HG03439 (cell line): ENCODE measurements at regions not wholly inside any gene's neighbourhood (a gene's known extent, or its start where the extent isn't known, plus 50 kb on each side); places are given as distances from the start of the nearest gene placed in this dataset.
"Not testable (repeated sequence)": the region's sequence is repeated elsewhere in the genome, so short reads cannot be mapped to it uniquely, and the experiment has no call there.

Source experiments
- ATAC-seq: cut with Tn5 transposase; IDR thresholded peaks from one replicate; pipeline ENCODE4 v1.9.1; 2021; ENCODE audit warnings: mild to moderate bottlenecking, moderate library complexity; ENCODE audit not compliant: unreplicated experiment

DNA sequence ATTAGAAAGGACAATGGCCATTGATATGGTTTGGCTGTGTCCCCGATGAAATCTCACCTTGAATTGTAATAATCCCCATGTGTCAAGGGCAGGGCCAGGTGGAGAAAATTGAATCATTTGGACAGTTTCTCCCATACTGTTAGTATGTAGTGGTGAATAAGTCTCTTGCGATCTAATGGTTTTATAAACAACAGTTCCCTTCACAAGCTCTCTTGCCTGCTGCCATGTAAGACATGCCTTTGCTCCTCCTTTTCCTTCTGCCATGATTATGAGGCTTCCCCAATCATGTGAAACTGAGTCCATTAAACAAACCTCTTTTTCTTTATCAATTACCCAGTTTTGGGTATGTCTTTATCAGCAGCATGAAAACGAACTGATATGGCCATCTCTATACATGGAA lies 302.7 kb downstream of the SFMBT2 start:
- no peak for ATAC-seq

DNA sequence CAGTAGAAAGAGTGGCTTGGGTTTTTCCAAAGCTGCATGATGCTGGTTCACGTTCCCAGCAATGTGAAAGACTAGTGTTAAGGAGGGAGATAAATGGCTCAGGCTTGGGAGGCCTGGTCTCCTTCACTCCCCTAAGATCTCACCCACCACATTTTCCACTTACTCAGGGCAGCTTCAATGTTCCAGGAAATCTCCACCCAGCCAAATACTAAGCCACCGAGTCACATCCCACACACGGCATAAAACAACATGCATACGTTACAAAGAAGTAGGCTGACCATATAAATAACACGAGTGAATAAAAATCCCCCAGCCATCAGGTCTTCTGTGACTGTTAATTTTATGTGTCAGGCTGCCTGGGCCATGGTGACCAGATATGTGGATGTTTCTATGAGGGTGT lies 303.5 kb downstream of the SFMBT2 start:
- no peak for ATAC-seq

DNA sequence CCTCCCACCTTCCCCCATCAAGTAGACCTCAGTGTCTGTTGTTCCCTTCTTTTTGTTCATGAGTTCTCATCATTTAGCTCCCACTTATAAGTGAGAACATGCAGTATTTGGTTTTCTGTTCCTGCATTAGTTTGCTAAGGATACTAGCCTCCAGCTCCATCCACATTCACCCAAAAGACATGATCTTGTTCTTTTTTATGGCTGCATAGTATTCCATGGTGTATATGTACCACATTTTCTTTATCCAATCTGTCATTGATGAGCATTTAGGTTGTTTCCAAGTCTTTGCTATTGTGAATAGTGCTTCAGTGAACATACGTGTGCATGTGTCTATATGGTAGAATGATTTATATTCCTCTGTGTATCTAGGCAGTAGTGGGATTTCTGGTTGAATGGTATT lies 306.5 kb downstream of the SFMBT2 start:
- not testable (repeated sequence) for ATAC-seq

DNA sequence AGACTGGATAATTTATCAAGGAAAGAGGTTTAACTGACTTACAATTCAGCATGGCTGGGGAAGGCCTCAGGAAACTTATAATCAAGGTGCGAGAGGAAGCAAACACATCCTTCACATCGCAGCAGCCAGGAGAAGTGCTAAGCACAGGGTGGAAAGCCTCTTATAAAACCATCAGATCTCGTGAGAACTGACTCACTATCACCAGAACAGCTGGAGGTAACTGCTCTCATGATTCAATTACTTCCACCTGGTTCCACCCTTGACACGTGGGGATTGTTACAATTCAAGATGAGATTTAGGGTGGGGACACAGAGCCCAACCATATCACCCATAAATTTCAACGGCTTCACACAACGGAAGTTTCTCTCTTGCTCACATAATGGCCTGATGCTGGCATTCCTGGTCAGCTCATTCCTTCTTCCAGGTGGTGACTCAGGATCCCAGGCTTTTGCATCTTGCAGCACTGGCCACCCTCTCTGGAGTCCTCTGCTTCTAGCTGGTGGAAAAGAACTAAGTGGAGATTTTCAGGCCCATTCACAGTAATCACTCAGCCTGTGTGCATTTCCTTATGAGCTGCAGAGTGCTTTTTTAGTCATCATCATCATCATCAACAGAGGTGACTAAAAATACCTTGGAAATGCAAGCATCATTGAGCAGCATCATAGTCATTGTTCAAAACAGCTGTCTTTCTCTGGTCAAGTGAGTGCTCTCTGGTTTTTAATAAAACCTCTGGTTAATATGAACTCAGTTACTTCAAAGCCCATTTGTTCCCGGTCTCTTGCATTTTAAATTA lies 308.1 kb downstream of the SFMBT2 start:
- ATAC-seq: no peak

DNA sequence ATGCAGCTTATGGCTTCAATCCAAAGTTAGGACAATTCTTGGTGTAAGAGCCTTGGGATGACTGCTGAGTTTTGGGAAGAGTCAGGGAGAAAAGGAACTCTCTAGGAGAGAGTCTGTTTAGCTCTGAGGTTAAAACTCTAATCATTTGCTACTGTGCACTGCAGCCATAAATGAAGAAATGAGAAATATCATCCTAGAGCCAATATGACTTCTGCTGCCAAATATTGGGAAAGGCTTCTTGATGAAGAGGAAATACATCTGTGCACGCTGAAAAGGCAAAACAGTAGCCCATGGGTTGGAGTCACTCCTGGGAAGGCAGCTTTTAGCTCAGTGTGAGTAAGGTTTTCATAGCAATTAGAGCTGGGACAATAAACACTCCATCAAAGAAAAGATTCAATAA lies 308.8 kb downstream of the SFMBT2 start:
- no peak for ATAC-seq

DNA sequence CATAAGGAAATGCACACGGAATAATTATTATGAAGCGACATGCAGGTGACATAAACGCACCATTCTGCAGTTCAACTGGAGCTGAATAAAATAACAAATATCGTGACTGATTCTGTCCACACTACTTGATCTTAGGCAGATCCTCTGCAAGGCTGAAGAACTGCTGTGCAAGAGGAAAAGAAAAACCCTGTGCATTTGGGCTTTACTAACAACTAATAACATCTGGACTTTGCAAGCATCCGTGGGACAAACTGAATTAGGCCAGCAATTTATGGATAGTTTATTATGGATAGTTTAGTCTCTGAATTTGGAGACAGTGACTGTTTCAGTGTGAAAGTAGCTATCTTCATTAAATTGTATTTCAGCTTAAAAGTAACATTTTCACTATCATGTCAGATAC lies 309.4 kb downstream of the SFMBT2 start:
- ATAC-seq: no peak

DNA sequence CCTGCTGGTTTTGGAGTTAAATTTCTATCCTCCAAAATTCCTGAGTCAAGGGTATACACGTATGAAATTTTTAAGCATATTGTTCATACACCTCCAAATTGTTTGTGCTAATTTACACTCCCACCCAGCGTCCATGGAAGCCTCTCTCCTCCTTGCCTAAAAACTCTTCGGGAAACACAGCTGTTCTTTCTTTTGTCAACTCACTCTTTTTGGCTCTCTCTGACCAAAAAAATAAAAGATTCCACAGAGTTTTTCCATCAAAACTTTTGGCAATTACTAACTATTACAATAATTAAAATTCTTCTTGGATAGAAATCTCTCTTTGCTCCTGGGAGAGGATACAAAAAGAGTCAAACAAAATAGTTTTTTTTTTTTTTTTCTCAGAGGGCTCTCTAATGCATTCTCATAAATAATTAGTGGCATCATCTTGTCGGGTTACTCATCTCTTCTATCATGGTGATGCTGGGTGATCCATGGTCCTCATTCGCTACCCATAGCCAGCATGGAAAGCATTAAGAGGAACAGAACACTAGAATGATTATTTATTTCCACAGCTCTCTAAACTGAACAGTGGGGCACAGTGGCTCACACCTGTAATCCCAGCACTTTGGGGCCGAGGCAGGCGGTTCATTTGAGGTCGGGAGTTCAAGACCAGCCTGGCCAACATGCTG lies 310.7 kb downstream of the SFMBT2 start:
- no peak for ATAC-seq

DNA sequence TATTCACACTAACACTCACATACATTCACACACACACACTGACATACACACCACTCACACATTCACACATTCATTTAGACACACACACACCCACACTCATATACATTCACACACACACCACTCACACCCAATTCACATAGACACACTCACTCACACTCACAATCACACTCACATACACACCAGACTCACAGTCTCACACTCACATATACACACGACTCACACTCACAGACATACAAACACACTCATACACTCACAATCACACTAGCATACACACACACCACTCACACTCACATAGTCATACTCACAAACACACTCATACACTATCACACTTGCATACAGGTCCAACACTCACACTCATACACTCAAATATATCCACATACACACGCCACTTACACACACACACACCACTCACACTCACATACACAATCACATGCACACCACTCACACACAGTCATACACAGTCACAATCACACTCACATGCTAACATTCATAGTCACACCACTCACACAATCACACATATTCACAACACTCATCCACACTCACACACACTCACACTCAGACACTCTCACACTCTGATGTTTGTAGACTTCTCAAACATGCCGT lies 312.6 kb downstream of the SFMBT2 start:
- ATAC-seq: no peak

DNA sequence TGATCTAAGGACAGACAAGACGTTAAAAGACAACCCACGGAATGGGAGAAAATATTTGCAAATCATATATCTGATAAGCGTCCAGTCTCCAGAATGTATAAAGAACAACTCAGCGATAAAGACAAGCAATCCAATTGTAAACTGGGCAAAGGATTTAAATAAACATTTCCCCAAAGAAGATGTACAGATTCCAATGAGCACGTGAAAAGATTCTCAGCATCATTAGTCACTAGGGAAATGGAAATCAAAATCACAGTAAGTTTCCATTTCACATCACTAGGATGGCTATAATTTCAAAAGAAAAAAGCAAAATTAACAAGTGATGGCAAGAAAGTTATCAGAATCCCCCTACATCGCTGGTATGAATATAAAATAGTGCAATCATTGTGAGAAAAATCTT lies 316.1 kb downstream of the SFMBT2 start:
- ATAC-seq: no peak

DNA sequence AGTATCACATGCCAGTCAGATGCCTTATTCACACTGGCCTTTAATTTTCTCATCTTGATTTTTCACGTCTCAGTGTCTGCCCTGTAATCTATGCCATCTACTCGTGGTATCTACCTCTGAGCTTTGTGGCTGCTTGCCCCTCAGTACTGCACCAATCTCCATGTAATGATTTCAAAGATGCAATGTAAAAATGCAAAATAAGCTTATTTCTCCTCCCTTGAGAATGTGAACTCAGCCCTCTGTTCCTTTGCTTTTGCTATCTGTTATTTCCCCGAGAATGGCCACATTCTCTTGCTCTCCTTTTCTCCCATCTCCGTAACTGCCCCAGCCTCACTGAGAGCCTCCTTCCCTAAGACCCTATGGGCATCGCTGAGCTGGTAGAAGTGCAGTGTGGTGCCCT lies 317.5 kb downstream of the SFMBT2 start:
- no peak for ATAC-seq

DNA sequence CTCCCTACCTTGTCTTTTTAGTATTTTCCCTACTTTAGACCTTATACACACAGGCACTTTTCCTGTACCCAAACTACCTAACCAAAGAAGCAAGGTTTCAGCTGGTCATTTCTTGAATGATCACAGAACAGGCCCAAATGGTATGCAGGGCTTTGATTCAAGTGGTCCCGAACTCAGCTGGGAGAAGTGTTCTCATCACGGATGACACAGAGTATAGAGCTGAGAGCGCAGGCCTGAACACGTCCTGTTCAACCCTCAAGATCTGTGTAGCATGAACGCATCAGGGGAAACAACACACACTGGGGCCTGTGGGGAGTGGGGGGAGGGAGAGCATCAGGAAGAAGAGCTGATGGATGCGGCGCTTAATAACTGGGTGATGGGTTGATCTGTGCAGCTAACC lies 318.2 kb downstream of the SFMBT2 start:
- no peak for ATAC-seq

DNA sequence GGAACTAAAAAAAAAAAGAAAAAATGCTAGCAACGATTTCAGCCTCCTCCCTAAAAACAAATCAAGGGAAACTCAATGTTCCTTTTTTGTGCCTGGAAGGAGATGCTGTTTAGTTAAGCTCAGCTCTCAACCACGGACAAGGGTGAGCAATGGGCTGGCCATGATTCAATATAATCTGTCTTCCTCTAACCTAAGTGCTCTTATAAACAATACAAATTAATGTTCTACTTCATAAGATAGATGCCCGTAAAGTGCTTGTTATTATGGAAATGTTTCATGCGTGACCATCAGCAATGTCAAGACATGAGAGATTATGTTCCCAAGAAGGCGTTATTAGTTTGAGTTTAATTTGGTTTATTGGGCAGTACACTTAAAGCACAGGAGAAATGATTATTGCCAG lies 320.3 kb downstream of the SFMBT2 start:
- ATAC-seq: no peak

DNA sequence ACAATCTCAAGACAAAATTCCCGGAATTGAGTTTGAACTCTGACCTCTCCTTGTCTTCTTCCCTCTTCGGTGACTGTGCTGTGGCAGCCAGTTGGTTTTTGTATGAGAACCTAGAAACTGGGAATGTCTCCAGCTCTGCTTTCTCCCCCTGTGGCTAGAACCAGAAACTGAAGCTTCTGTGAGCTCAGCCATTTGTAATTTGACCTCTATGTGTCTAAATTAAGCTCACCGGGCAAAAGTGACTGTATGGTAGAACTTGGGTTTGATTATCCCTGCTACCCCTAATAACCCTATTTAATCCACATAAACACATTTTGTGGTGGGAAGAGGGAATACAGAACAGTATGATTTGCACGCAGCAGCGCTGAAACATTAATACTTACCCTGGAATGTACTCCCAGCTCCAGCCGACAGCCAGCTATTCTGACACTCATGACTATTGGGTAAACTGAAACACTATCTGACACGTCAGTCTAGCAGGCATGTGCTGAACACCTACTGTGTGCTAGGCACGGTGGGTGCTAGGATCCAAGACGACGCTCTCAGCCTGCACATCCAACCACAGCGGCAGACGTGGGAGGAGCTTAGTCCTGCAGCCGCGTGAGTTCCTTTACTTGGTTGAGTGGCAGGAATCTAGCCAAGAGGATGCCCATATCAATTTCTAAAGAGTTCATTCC lies 324.8 kb downstream of the SFMBT2 start:
- no peak for ATAC-seq

DNA sequence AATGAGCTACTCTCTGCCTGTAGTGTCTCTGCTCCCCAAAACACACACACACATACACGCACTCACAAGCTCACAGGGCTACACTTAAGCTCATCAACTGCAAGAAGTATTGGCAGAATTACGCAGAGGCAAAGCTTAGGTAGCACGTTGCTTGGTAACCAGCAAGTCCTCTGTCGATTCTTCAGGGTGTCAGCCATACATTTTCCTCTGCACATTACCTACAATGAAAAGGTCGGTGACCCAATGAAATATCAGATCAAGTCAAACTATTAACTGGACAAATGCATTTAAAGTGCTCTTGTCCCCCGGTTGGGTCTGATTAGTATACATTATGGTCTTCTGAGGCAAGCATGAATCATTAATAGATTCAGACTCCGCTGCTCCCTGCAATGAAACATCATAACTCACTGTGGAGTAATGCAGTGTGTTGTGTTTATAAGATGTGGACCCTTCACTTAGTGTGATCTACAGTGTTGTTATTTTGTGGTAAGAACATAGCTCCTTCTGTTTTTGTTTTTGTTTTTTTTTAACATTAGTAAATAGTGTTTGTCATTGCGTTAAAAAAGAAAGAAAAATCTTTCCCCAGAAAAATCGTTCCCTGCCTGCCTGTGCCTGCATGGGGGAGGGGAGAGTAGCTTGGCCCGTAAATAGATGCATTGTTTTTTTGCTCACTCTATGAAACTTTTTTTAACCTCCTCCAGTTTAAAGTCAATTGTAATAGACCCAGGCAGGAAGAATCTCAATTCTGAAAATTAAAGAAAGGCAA lies 325.5 kb downstream of the SFMBT2 start:
- no peak for ATAC-seq

DNA sequence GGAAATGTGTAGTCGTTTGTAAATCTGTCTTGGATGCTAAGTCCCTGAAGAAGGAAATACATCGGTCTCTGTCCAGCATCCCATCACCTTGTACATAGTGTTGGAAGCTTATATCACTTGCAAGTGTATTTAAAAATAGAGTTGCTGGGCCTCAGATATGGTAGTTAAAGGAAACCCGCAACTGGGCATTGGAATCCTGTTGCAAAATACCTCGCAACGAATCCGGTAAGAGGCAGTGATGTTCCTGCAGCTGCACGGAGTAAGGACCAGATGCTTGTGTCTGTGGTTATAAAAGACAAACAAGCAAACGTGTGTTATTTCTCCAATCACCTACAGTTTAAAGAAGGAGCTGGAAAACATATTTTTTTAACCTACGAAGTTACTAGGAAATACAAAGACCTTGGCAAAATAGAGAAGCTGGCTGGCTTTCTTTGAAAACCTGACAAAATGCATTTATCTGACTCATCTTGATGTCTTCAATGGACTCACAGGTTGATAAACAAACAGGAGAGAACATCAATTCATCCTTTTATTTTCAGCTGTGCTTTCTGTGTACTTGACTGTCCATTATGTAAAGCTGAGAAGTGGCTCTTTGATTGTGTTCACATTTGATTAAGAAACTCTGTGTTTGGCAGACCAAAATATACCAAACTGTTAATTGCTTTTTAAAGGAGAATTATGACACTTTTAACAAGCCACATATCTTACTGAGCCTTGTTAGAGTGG lies 326.4 kb downstream of the SFMBT2 start:
- no peak for ATAC-seq

DNA sequence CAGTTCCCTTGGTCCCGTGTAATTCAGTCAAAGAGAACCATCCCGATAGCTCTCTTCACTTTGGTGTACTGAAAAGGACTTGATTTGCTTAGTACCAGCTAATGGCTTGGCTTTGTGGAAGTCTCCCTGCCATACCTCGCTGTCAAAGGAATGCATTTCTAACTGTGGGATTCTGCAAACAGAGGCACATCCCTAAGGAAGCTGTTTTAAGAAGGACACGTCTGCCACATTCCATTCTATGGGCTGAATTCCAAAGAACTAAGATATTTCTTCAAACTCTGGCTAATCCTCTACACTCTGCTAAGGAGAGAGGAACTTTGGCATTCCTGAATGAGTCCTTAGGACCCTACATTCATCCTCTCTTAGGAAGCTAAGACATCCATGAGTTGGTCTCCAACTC lies 327.9 kb downstream of the SFMBT2 start:
- no peak for ATAC-seq

DNA sequence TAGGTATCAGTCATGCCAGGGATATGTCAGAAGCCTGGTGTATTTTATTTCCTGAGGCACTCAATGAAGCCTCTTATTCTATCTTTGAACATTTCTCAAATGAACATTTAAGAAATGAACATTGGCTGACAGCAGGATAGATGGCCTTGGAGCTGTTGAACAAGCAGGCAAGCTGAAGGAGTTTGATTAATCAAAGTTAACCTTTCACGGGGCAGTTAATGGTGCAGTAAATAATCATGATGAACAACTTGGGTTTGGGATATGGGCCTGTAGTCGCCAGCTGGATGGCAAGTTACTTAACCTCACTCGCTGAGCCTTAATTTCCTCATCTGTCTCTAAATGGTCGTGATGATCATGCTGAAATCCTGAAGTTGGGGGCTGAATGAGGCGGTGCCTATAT lies 333.0 kb downstream of the SFMBT2 start:
- no peak for ATAC-seq

DNA sequence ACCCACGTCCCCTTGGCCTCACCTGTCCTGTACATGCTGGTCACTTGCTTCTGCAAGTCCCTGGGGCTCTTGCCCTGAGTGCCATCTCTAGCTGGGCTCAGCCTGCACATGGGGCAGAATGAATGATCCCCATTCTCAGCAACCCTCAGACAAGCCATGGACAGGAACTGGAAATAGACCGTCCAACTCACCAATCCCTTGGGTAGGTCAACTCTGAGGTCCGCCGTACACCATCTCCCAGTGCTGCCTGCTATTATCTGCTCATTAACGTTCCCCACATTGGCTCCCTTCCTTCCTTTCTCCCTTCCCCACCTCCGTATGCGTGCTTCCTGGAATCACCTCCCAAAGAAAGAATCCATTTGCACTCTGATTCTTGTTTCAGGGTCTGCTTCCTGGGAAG lies 335.0 kb downstream of the SFMBT2 start:
- no peak for ATAC-seq

DNA sequence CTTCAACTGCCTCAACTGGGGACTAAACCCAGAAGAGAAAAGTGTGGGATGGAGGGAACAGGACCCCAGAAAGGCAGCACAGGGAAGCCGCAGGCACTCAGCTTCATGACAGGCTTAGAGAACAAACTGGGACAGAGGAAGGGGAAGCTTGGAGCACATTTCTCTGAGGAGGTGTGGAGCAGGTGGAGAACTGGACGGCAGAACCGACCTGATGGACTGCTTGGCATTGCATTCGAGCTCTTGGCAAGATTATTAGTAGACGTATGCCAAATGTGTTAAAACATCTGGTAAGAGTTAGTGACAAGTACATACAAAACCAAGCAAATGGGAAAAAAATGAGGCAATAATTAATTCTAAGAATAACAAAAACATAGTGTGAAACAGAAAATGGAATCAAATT lies 335.7 kb downstream of the SFMBT2 start:
- no peak for ATAC-seq

DNA sequence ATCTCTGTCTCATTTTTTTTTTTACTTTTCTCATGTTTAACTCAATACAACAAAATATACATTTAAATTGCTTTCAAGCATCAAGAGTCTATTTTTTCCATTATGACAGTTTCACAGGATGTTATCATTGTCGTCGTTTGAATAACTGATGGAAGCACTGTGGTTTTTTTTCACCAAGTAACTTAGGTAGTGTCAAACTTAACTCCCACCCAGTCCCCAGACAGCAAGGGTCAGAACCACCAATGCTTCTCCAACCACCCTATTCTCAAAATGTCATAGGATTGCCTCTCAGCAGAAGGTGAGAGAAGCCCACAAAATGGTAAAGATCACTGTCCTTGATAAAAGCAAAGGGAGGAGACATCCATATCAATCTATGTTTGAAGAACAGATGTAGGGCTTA lies 339.4 kb downstream of the SFMBT2 start:
- no peak for ATAC-seq
